Stimulated activated CD8-positive, alpha-beta memory T cell treated with anti-CD3 and anti-CD28 coated beads, Interleukin-2, amount 100 ng/mL, for 48 hours (primary cell): ENCODE measurements at regions not wholly inside any gene's neighbourhood (a gene's known extent, or its start where the extent isn't known, plus 50 kb on each side); places are given as distances from the start of the nearest gene placed in this dataset.
"Not testable (repeated sequence)": the region's sequence is repeated elsewhere in the genome, so short reads cannot be mapped to it uniquely, and the experiment has no call there.

Experiments used
- DNase-seq, 2 donors: peaks; one replicate each; pipeline ENCODE4 v3.0.0-alpha.2; 2020; ENCODE audit warnings: low read depth in 2 of 2

- no peak for DNase-seq
Observed at GRCh38 chr10:35855155-35855947, 213.3 kb upstream of the FZD8 start.

DNA sequence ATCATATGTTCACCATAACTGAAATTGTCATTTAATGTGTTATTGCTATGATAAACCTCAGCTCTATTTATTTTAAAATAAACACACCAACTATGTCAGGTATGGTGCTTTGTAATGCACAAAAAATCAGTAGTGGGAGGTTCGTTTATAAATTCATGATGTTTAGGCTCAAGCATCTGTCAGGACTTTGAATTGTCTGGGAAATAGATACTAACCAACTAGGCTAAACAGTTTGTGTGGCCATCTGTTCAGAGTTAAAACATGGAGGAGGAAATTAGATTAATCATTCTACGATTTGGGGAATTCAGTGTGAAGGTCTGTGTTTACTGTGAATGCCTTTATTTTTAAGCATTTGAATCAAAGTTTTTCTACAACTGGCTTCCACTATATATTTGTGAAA is 212.6 kb upstream of the FZD8 start:
- no peak for DNase-seq

- DNase-seq: no peak
Observed at GRCh38 chr10:35852721-35853120, 210.6 kb upstream of the FZD8 start.

DNA sequence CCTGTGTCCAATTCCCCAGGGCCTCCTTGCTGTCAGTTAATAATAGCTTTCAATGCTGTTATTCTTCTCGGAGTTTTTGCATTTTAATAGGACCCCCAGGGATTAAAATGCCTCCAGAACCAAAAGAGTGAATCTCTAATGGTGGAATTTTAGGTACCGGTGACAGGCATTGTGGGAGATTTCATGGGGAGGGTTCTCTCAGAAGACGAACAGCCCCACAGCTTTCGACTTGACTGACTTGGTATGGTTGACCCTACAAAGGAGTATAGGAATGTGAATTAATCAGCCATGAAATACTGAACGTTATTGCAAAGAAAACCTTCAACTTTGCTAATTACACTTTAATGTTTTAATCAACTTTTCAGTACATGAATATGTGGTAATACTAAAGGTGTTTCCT is 206.3 kb upstream of the FZD8 start:
- no peak for DNase-seq

GRCh38 chr10:35844686-35845085 is 202.6 kb upstream of the FZD8 start:
- DNase-seq: no peak

GRCh38 chr10:35843524-35844181 is 201.6 kb upstream of the FZD8 start:
- DNase-seq: no peak

DNA sequence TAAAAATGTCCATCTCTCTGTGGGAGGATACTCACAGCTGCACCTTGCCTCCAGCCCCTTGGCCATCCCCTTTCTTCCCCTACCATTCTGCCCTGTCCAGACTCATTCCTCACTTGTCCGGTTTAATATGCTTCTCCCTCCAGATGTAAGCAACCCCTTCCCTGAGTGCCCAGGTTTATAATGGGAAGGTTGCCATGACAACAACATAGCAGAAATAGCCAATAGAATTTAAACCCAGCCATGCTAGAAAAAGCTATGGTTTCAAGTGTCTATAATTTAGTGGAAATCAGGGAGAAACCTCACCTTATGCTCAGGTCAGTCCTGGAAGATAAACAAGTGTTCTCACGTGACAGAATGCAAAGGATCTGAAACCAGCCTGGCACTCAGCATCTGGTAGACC is 196.0 kb upstream of the FZD8 start:
- DNase-seq: no peak

- no peak for DNase-seq
Observed at GRCh38 chr10:35835545-35835944, 193.4 kb upstream of the FZD8 start.

GRCh38 chr10:35834877-35835494 is 192.9 kb upstream of the FZD8 start:
- DNase-seq: no peak

DNA sequence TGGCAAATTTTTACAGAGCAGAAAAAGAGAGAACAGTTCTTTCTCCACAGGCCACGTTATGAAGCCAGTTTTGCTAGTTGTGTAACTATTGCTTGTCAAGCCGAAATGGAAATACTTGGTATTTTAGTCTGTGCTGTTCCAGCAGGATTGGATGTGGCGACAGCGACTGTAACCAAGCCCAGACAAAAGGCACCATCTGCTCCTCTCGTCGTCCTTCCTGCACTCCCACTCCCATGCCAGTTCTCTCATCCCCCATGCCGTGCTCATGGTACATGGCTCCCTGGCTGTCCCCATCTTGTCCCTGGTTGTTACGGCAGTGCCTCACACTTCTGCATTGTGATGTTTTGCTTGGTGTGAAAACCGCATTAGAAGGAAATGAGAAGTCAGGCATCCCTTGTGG is 185.7 kb upstream of the FZD8 start:
- no peak for DNase-seq

DNA sequence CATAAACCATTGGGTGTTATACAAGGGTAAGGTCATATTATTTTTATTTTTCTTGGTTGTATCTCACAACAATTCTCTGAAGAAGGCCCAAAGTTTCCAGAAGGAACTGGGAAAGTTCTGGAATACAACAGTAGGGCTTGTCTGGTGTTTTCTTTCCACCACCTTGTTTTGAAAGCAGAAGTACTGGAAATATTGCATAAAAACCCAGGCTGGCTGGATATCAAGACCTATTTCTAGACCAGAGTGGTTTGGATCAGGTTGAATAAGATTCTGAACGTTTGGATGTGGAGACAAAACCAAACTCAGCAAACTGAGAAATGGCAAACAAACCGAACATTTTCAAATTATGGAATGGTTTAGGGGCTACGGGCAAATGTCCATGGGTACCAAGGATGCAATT is 182.6 kb upstream of the FZD8 start:
- no peak for DNase-seq

GRCh38 chr10:35822316-35822715 is 180.2 kb upstream of the FZD8 start:
- no peak for DNase-seq

DNA sequence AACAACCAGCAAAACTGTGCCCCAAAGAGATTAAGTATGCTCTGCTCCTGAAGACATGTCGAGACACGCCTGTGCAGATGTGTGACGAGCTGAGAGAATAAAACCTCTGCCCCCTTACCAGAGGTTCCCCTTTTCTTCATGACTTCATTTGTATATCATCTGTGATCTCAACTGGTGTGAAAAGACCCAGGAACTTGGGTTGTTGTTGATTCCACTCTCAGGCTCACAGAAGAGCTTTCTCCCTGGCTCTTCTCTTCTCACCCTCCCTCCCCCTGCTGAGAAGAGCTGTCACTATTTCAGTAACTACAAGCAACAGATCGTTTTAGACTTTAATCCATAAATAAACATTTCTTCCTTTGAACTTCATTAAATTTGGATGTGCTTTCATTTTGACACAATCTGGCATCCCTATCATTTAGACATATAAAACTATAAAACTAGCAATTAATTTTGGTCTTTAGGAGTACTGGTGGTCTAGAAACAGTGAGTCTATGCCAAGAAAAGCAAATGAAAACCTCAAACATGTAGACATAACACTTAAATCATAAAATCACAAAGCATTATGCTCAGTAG is 179.3 kb upstream of the FZD8 start:
- DNase-seq: no peak

- no peak for DNase-seq
Observed at GRCh38 chr10:35819736-35820135, 177.6 kb upstream of the FZD8 start.

DNA sequence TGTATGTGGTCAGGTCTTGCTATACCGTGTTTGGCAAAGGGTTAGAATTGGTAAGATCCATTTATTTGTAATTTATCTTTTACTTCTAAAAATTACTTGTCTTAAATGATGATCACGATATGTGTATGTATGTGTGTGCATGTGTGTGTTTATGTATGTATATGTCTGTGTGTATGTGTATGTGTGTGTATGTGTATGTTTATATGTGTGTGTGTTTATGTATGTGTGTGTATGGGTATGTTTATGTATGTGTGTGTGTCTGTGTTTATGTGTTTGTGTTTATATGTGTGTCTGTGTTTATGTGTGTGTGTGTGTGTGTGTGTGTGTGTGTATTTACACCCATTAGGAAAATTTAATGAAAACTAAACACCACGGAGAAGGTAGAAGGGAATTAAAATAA is 176.9 kb upstream of the FZD8 start:
- DNase-seq: no peak

- DNase-seq: not testable (repeated sequence)
Observed at GRCh38 chr10:35817109-35817508, 175.0 kb upstream of the FZD8 start.

GRCh38 chr10:35813219-35813618 is 171.1 kb upstream of the FZD8 start:
- DNase-seq: no peak

DNA sequence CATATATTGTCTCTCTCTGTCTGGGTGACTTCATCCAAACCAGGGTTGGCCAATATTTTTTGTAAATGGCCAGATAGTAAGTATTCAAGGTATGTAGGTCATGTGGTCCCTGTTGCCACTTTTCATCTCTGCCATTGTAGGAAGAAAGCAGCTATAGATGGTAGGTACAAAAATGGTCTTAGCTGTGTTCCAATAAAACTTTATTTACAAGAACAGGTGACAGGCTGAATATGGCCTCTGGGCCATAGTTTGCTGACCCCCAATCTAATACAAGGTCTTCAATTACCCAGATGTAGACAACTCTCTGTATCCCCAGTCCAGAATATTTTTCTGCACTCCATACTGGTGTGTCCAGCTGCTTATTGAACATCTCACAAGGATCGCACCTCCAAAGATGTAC is 166.2 kb upstream of the FZD8 start:
- DNase-seq: no peak

GRCh38 chr10:35803046-35803445 is 160.9 kb upstream of the FZD8 start:
- no peak for DNase-seq

DNA sequence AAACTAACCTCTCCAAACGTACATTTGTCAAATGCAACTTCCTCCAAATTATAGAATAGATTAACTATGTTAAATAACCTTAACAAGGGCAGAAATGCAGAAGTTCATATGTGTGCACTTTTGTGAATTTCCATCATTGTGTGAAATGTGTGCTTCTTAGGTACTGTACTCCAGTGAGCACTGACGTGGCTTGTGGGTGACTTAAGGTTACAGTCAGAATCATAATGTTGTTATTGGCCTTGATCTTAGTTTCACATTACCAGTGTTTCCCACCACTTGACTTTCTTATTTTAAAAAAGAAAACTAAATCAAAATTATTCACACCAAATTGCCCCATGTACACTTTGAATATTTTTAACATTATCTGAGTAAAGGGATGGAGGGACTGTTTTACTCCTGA is 155.1 kb upstream of the FZD8 start:
- no peak for DNase-seq

- DNase-seq: no peak
Observed at GRCh38 chr10:35795131-35795824, 153.2 kb upstream of the FZD8 start.

- DNase-seq: no peak
Observed at GRCh38 chr10:35794703-35795102, 152.6 kb upstream of the FZD8 start.
